Endodermal cell (in vitro differentiated cells): ENCODE measurements at regions not wholly inside any gene's neighbourhood (a gene's known extent, or its start where the extent isn't known, plus 50 kb on each side); places are given as distances from the start of the nearest gene placed in this dataset.
A peak's percentile ranks its signal among the peaks of the same experiment; 100 is the strongest.

Experiments used
- DNase-seq: peaks from one replicate; pipeline ENCODE4 v3.0.0-alpha.2; 2017
- H3K27ac ChIP-seq: 2 replicates; pipeline ENCODE4 v1.5.1; 2013; ENCODE audit warnings: mild to moderate bottlenecking, low read depth, low read length, moderate library complexity
- H3K27me3 ChIP-seq: 2 replicates; pipeline ENCODE4 v1.6.1; 2013; ENCODE audit warnings: mild to moderate bottlenecking, low read length, moderate library complexity; ENCODE audit not compliant: insufficient read depth, control insufficient read depth, poor library complexity, severe bottlenecking
- H3K36me3 ChIP-seq: 2 replicates; pipeline ENCODE4 v1.7.0; 2013; ENCODE audit warnings: mild to moderate bottlenecking, low read length, moderate library complexity; ENCODE audit not compliant: control insufficient read depth, insufficient read depth
- H3K4me1 ChIP-seq: one replicate; pipeline ENCODE4 v1.7.0; 2013; ENCODE audit warnings: low read length; ENCODE audit not compliant: control insufficient read depth, insufficient read depth
- H3K4me3 ChIP-seq: 2 replicates; pipeline ENCODE4 v1.5.1; 2013; ENCODE audit warnings: mild to moderate bottlenecking, low read length, moderate library complexity
- H3K9ac ChIP-seq: 2 replicates; pipeline ENCODE4 v1.6.1; 2013; ENCODE audit warnings: mild to moderate bottlenecking, low read length, moderate library complexity; ENCODE audit not compliant: poor library complexity, severe bottlenecking; ENCODE audit errors: extremely low read depth
- H3K9me3 ChIP-seq: 2 replicates; pipeline ENCODE4 v1.6.1; 2013; ENCODE audit warnings: mild to moderate bottlenecking, low read length, moderate library complexity; ENCODE audit not compliant: control insufficient read depth
- H3K27ac Mint-ChIP-seq: 2 replicates; pipeline ENCODE4 v1.8.0; 2020; ENCODE audit warnings: mixed read lengths
- H3K27me3 Mint-ChIP-seq: 2 replicates; pipeline ENCODE4 v1.8.0; 2021; ENCODE audit warnings: mild to moderate bottlenecking, mixed read lengths; ENCODE audit not compliant: insufficient read depth
- H3K36me3 Mint-ChIP-seq: 2 replicates; pipeline ENCODE4 v1.8.0; 2020; ENCODE audit warnings: low read depth, mixed read lengths
- H3K4me1 Mint-ChIP-seq: 2 replicates; pipeline ENCODE4 v1.8.0; 2020; ENCODE audit warnings: mixed read lengths
- H3K4me3 Mint-ChIP-seq: 2 replicates; pipeline ENCODE4 v1.8.0; 2020; ENCODE audit warnings: mild to moderate bottlenecking, moderate library complexity, mixed read lengths
- H3K9me3 Mint-ChIP-seq: 2 replicates; pipeline ENCODE4 v1.8.0; 2020; ENCODE audit warnings: mild to moderate bottlenecking, mixed read lengths
- CTCF ChIP-seq: fragments of 200-600 bp; sonication (generic); conservative IDR thresholded peaks from 2 replicates; pipeline ENCODE4 v1.5.0; 2021; ENCODE audit warnings: antibody characterized with exemption, mild to moderate bottlenecking
- WGBS, 2 experiments: methylation state at CpG; one replicate each; pipeline versions ENCODE4 v1.1.5 to v1.1.7; 2013; ENCODE audit warnings: missing lambda C conversion rate in 2 of 2, mixed read lengths in 1 of 2; ENCODE audit not compliant: insufficient coverage in 1 of 2, insufficient read length in 1 of 2; 5-methylcytosine and 5-hydroxymethylcytosine counted together

DNA sequence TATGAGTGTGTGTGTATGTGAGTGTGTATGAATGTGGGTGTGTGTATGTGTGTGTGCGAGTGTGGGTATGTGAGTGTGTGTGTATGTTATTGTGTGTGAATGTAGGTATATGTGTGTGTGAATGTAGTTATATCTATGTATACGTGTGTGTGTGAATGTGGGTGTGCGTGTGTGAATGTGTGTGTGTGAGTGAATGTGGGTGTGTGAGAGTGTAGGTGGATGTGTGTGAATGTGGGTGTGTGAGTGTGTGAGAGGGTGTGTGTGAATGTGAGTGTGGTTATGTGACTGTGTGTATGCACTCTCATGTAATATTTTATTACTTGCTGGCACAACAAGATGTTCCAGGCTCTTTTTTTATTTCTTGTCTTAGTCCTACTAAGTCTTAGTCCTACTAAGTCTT lies 513.4 kb upstream of the B3GAT1 start:
- no peak overlapping the region for H3K27ac ChIP-seq
- H3K9ac ChIP-seq: no peak overlapping the region
- 94 to 96% methylated on average over 2 to 3 of the region's 3 CpGs for WGBS, 2 experiments
- no peaks in the 10 kb centered on the region for H3K36me3 Mint-ChIP-seq
- H3K4me3 Mint-ChIP-seq: no peak overlapping the region
- no peak for DNase-seq
- H3K27ac Mint-ChIP-seq: no peak overlapping the region
- H3K9me3 ChIP-seq: peaks cover 10% of the 10 kb centered on the region
- no peak for TF ChIP-seq CTCF
- peaks cover 6% of the 10 kb centered on the region for H3K9me3 Mint-ChIP-seq
- H3K4me3 ChIP-seq: no peak overlapping the region
- H3K36me3 ChIP-seq: no peaks in the 10 kb centered on the region
- peaks cover 13% of the 10 kb centered on the region for H3K4me1 ChIP-seq
- peaks cover 10% of the 10 kb centered on the region for H3K4me1 Mint-ChIP-seq
- H3K27me3 Mint-ChIP-seq: peaks cover 34% of the 10 kb centered on the region
- H3K27me3 ChIP-seq: peaks cover 12% of the 10 kb centered on the region

DNA sequence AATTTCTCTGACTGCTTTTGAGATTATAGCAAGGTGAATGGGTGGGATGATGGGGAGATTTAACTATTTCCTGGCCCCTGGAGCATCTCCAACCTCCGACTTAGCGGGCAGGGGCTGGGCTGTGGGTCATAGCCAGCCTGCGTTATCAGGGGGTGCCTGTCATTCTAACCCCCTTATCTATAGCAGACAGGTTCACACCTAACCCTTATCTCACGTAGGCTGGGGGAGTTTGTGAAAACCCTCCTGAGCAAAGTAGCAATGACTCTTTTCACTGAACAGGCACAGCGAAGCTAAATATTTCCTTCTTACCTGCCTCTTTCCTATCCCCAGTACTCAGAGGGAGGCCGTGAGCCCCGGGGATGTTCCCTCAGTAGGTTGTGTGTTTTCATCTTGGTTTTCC lies 511.4 kb upstream of the B3GAT1 start:
- H3K36me3 Mint-ChIP-seq: no peaks in the 10 kb centered on the region
- H3K27ac ChIP-seq: no peak overlapping the region
- H3K27me3 ChIP-seq: peaks cover 12% of the 10 kb centered on the region
- H3K4me3 Mint-ChIP-seq: no peak overlapping the region
- H3K9me3 ChIP-seq: peaks cover 10% of the 10 kb centered on the region
- no peak for TF ChIP-seq CTCF
- H3K36me3 ChIP-seq: no peaks in the 10 kb centered on the region
- peak overlapping the region; percentile 58 for H3K4me3 ChIP-seq
- peaks cover 29% of the 10 kb centered on the region for H3K27me3 Mint-ChIP-seq
- peaks cover 10% of the 10 kb centered on the region for H3K4me1 Mint-ChIP-seq
- no peak for DNase-seq
- peaks cover 13% of the 10 kb centered on the region for H3K4me1 ChIP-seq
- 67 to 100% methylated on average over 3 to 7 of the region's 7 CpGs for WGBS, 2 experiments
- peak overlapping the region; percentile 57 for H3K27ac Mint-ChIP-seq
- H3K9ac ChIP-seq: no peak overlapping the region
- H3K9me3 Mint-ChIP-seq: peaks cover 6% of the 10 kb centered on the region

GRCh38 chr11:134921938-134922337 lies 509.9 kb upstream of the B3GAT1 start:
- H3K27ac ChIP-seq: no peak overlapping the region
- Mint-ChIP-seq H3K4me3 (no peak overlapping the region), H3K4me1 (peaks cover 10% of the 10 kb centered on the region), H3K9me3 (peaks cover 3% of the 10 kb centered on the region), H3K36me3 (no peaks in the 10 kb centered on the region), H3K27me3 (peaks cover 29% of the 10 kb centered on the region), H3K27ac (no peak overlapping the region)
- H3K4me1 ChIP-seq: peaks cover 13% of the 10 kb centered on the region
- peaks cover 12% of the 10 kb centered on the region for H3K27me3 ChIP-seq
- no peak for TF ChIP-seq CTCF
- WGBS, 2 experiments: 95% methylated on average over 3 of the region's 3 CpGs; no CpG with 5 or more reads in 1 of the 2 experiments
- no peak overlapping the region for H3K4me3 ChIP-seq
- H3K36me3 ChIP-seq: no peaks in the 10 kb centered on the region
- no peak for DNase-seq
- no peak overlapping the region for H3K9ac ChIP-seq
- peaks cover 10% of the 10 kb centered on the region for H3K9me3 ChIP-seq
